GM23338 (cell line): ENCODE measurements at regions not wholly inside any gene's neighbourhood (a gene's known extent, or its start where the extent isn't known, plus 50 kb on each side); places are given as distances from the start of the nearest gene placed in this dataset.

Source experiments
- ATAC-seq: fragments of 200-7000 bp; cut with Tn5 transposase; 3 replicates; pipeline ENCODE4 v1.9.1; 2020
- DNase-seq: peaks from one replicate; pipeline ENCODE4 v3.0.0-alpha.2; 2015; ENCODE audit warnings: low spot score
- H2AFZ ChIP-seq: fragments of 200-600 bp; sonication (generic); 2 replicates; pipeline ENCODE4 v1.8.0; 2016; ENCODE audit warnings: antibody characterized with exemption, mild to moderate bottlenecking, moderate library complexity
- H3F3A ChIP-seq: fragments of 200-600 bp; sonication (generic); replicated peaks from 2 replicates; pipeline ENCODE4 v1.8.0; 2017; ENCODE audit warnings: antibody characterized with exemption, mixed run types, low read depth
- H3K27ac ChIP-seq: fragments of 200-600 bp; sonication (generic); 2 replicates; pipeline ENCODE4 v1.6.1; 2016; ENCODE audit warnings: low read depth
- H3K27me3 ChIP-seq: fragments of 200-600 bp; sonication (generic); 2 replicates; pipeline ENCODE4 v1.8.0; 2016; ENCODE audit warnings: mild to moderate bottlenecking, mixed run types, moderate library complexity; ENCODE audit not compliant: insufficient read depth
- H3K36me3 ChIP-seq: fragments of 200-600 bp; sonication (generic); 2 replicates; pipeline ENCODE4 v1.8.0; 2016; ENCODE audit warnings: mild to moderate bottlenecking; ENCODE audit not compliant: insufficient read depth
- H3K4me1 ChIP-seq: fragments of 200-600 bp; sonication (generic); 2 replicates; pipeline ENCODE4 v1.8.0; 2016; ENCODE audit warnings: mild to moderate bottlenecking, moderate library complexity; ENCODE audit not compliant: insufficient read depth
- H3K4me2 ChIP-seq: fragments of 200-600 bp; sonication (generic); 2 replicates; pipeline ENCODE4 v1.7.1; 2017; ENCODE audit warnings: mixed run types
- H3K4me3 ChIP-seq: fragments of 200-600 bp; sonication (generic); 2 replicates; pipeline ENCODE4 v1.6.1; 2016; ENCODE audit warnings: mixed run types
- H3K79me2 ChIP-seq: fragments of 200-600 bp; sonication (generic); replicated peaks from 2 replicates; pipeline ENCODE4 v1.8.0; 2017; ENCODE audit warnings: mild to moderate bottlenecking; ENCODE audit not compliant: insufficient read depth
- H3K9me2 ChIP-seq: fragments of 200-600 bp; sonication (generic); 2 replicates; pipeline ENCODE4 v1.8.0; 2017; ENCODE audit not compliant: insufficient read depth
- H4K20me1 ChIP-seq: fragments of 200-600 bp; sonication (generic); replicated peaks from 2 replicates; pipeline ENCODE4 v1.8.0; 2017; ENCODE audit warnings: mild to moderate bottlenecking; ENCODE audit not compliant: insufficient read depth
- H3K27ac Mint-ChIP-seq: 2 replicates; pipeline ENCODE4 v1.8.0; 2020; ENCODE audit warnings: inconsistent platforms, mild to moderate bottlenecking, moderate library complexity, mixed read lengths
- H3K27me3 Mint-ChIP-seq: 3 replicates; pipeline ENCODE4 v1.8.0; 2022; ENCODE audit warnings: low read depth, mild to moderate bottlenecking, moderate library complexity, mixed read lengths, inconsistent platforms; ENCODE audit not compliant: insufficient read depth, poor library complexity
- H3K36me3 Mint-ChIP-seq: 3 replicates; pipeline ENCODE4 v1.8.0; 2021; ENCODE audit warnings: low read depth, mild to moderate bottlenecking, inconsistent platforms, moderate library complexity, mixed read lengths
- H3K4me1 Mint-ChIP-seq: 3 replicates; pipeline ENCODE4 v1.8.0; 2020; ENCODE audit warnings: mild to moderate bottlenecking, inconsistent platforms, mixed read lengths
- H3K4me3 Mint-ChIP-seq: 3 replicates; pipeline ENCODE4 v1.8.0; 2021; ENCODE audit warnings: moderate library complexity, mild to moderate bottlenecking, inconsistent platforms, mixed read lengths
- H3K9me3 Mint-ChIP-seq: 3 replicates; pipeline ENCODE4 v1.8.0; 2020; ENCODE audit warnings: moderate library complexity, mild to moderate bottlenecking, inconsistent platforms, mixed read lengths
- CREB1 ChIP-seq: fragments of 250-450 bp; sonication (Bioruptor Pico); IDR thresholded peaks from 2 replicates; pipeline ENCODE4 v1.5.0; 2020; ENCODE audit warnings: low read depth, mild to moderate bottlenecking, moderate library complexity
- CTCF ChIP-seq, 2 experiments: fragments of 200-600 bp in 1 of 2; sonication (generic) in 1 of 2; conservative IDR thresholded peaks; 2 replicates each; pipeline versions ENCODE4 v1.5.1 to v1.6.1; 2016 to 2017; ENCODE audit warnings: antibody characterized with exemption in 2 of 2, low read depth in 2 of 2, mild to moderate bottlenecking in 2 of 2, moderate library complexity in 1 of 2
- ETS1 ChIP-seq: IDR thresholded peaks from 2 replicates; pipeline ENCODE4 v1.6.1; 2016; ENCODE audit warnings: antibody characterized with exemption
- EZH2 ChIP-seq: fragments of 200-600 bp; sonication (generic); IDR thresholded peaks from one replicate; pipeline ENCODE4 v1.8.0; 2017; ENCODE audit warnings: antibody characterized with exemption, mild to moderate bottlenecking, low read depth; ENCODE audit not compliant: unreplicated experiment
- EZH2phosphoT487 ChIP-seq: fragments of 200-600 bp; sonication (generic); IDR thresholded peaks from one replicate; pipeline ENCODE4 v1.8.1; 2018; ENCODE audit warnings: antibody characterized with exemption; ENCODE audit not compliant: unreplicated experiment
- JUNB ChIP-seq: IDR thresholded peaks from one replicate; pipeline ENCODE4 v1.6.1; 2016; ENCODE audit warnings: antibody characterized with exemption; ENCODE audit not compliant: unreplicated experiment
- NANOG ChIP-seq: IDR thresholded peaks from 2 replicates; pipeline ENCODE4 v1.6.1; 2016; ENCODE audit warnings: antibody characterized with exemption, borderline replicate concordance
- POLR2AphosphoS5 ChIP-seq: IDR thresholded peaks from 2 replicates; pipeline ENCODE4 v1.6.1; 2016; ENCODE audit warnings: antibody characterized with exemption, low read depth
- REST ChIP-seq: IDR thresholded peaks from one replicate; pipeline ENCODE4 v1.6.1; 2018; ENCODE audit warnings: antibody characterized with exemption; ENCODE audit not compliant: unreplicated experiment
- STAT1 ChIP-seq: IDR thresholded peaks from one replicate; pipeline ENCODE4 v1.6.1; 2016; ENCODE audit warnings: antibody characterized with exemption; ENCODE audit not compliant: unreplicated experiment
- ZNF114 ChIP-seq: fragments of 250-450 bp; sonication (Bioruptor Pico); IDR thresholded peaks from 2 replicates; pipeline ENCODE4 v1.5.0; 2020; ENCODE audit warnings: mild to moderate bottlenecking, moderate library complexity
- ZNF331 ChIP-seq: fragments of 250-450 bp; sonication (Bioruptor Pico); IDR thresholded peaks from 2 replicates; pipeline ENCODE4 v1.5.0; 2020; ENCODE audit warnings: low read depth, mild to moderate bottlenecking, moderate library complexity
- ZNF462 ChIP-seq: fragments of 250-450 bp; sonication (Bioruptor Pico); IDR thresholded peaks from 2 replicates; pipeline ENCODE4 v1.5.0; 2020; ENCODE audit warnings: mild to moderate bottlenecking, moderate library complexity

- Histone ChIP-seq H3K27me3 (no peaks in the 10 kb centered on the region), H3K27ac (no peak overlapping the region), H3F3A (no peaks in the 10 kb centered on the region), H4K20me1 (no peaks in the 10 kb centered on the region), H3K36me3 (no peaks in the 10 kb centered on the region; the same call in 1 of the 2 replicates), H3K79me2 (no peaks in the 10 kb centered on the region), H3K4me1 (no peaks in the 10 kb centered on the region), H2AFZ (no peak overlapping the region), H3K9me2 (no peaks in the 10 kb centered on the region), H3K4me3 (no peak overlapping the region), H3K4me2 (no peak overlapping the region)
- TF ChIP-seq REST (no peak), POLR2AphosphoS5 (no peak), ZNF331 (no peak), EZH2phosphoT487 (no peak), STAT1 (no peak), JUNB (no peak), EZH2 (no peak), CREB1 (CRISPR knock-in tag) (no peak), ZNF114 (CRISPR knock-in tag) (no peak), CTCF (conservative IDR thresholded peaks at IDR 0.05; ENCODE audit: low read depth in 2 of 2) (no peak), NANOG (no peak), ETS1 (no peak), ZNF462 (CRISPR knock-in tag) (no peak)
- Mint-ChIP-seq H3K4me3 (no peak overlapping the region), H3K27me3 (peaks cover 3% of the 10 kb centered on the region), H3K36me3 (peaks cover 13% of the 10 kb centered on the region; the same call in 2 of the 3 replicates), H3K4me1 (no peaks in the 10 kb centered on the region), H3K27ac (no peak overlapping the region), H3K9me3 (peaks cover 67% of the 10 kb centered on the region)
- DNase-seq (no peak), ATAC-seq (no peak)
Measured at GRCh38 chr14:90472632-90473031, 75.8 kb downstream of the CALM1 start.
